ENCODE measurements at regions not wholly inside any gene's neighbourhood (a gene's known extent, or its start where the extent isn't known, plus 50 kb on each side); places are given as distances from the start of the nearest gene placed in this dataset.

DNA sequence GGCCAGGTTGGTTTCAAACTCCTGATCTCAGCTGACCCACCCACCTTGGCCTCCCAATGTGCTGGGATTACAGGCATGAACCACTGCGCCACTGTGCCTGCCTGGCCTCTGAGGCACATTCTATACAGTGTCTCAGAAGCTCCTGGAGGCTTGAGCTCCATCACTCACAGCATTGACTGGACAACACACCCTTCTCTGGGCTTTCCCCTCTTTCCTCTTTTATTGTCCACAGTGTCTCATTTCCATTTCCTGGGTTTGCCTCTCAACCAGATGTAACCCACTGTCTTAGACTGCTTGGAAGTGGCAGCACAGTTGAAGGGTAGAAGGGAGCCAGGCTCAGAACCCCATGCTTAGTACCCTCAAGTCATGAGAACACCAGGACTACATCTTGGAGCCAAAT is 208.1 kb downstream of the MTX2 start:
- TF ChIP-seq, protein P1, sequence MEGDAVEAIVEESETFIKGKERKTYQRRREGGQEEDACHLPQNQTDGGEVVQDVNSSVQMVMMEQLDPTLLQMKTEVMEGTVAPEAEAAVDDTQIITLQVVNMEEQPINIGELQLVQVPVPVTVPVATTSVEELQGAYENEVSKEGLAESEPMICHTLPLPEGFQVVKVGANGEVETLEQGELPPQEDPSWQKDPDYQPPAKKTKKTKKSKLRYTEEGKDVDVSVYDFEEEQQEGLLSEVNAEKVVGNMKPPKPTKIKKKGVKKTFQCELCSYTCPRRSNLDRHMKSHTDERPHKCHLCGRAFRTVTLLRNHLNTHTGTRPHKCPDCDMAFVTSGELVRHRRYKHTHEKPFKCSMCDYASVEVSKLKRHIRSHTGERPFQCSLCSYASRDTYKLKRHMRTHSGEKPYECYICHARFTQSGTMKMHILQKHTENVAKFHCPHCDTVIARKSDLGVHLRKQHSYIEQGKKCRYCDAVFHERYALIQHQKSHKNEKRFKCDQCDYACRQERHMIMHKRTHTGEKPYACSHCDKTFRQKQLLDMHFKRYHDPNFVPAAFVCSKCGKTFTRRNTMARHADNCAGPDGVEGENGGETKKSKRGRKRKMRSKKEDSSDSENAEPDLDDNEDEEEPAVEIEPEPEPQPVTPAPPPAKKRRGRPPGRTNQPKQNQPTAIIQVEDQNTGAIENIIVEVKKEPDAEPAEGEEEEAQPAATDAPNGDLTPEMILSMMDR (IDR thresholded peaks at IDR 0.05), result no peak
- TF ChIP-seq SIN3A (IDR thresholded peaks at IDR 0.05; ENCODE audit: borderline replicate concordance, insufficient read depth, low read depth, low read length) (no peak), POLR2AphosphoS5 (IDR thresholded peaks at IDR 0.05; ENCODE audit: low read depth, low read length) (no peak)
- TF ChIP-seq, protein P2, sequence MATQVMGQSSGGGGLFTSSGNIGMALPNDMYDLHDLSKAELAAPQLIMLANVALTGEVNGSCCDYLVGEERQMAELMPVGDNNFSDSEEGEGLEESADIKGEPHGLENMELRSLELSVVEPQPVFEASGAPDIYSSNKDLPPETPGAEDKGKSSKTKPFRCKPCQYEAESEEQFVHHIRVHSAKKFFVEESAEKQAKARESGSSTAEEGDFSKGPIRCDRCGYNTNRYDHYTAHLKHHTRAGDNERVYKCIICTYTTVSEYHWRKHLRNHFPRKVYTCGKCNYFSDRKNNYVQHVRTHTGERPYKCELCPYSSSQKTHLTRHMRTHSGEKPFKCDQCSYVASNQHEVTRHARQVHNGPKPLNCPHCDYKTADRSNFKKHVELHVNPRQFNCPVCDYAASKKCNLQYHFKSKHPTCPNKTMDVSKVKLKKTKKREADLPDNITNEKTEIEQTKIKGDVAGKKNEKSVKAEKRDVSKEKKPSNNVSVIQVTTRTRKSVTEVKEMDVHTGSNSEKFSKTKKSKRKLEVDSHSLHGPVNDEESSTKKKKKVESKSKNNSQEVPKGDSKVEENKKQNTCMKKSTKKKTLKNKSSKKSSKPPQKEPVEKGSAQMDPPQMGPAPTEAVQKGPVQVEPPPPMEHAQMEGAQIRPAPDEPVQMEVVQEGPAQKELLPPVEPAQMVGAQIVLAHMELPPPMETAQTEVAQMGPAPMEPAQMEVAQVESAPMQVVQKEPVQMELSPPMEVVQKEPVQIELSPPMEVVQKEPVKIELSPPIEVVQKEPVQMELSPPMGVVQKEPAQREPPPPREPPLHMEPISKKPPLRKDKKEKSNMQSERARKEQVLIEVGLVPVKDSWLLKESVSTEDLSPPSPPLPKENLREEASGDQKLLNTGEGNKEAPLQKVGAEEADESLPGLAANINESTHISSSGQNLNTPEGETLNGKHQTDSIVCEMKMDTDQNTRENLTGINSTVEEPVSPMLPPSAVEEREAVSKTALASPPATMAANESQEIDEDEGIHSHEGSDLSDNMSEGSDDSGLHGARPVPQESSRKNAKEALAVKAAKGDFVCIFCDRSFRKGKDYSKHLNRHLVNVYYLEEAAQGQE (IDR thresholded peaks at IDR 0.05; ENCODE audit: insufficient read depth in 1 of 2, low read depth in 2 of 2, low read length in 1 of 2), result no peak
